OCI-LY7 (cell line): ENCODE measurements at regions not wholly inside any gene's neighbourhood (a gene's known extent, or its start where the extent isn't known, plus 50 kb on each side); places are given as distances from the start of the nearest gene placed in this dataset.
A peak's percentile ranks its signal among the peaks of the same experiment; 100 is the strongest.

Experiments used
- BruUV-seq: library from RNA; stranded (reverse); fragments of 400-500 nt; replicated peaks from 2 replicates; lab custom pipeline; 2021; lab: Mats Ljungman, UMichigan
- CTCF ChIA-PET: fragments of 300-600 bp; sonication (Branson Sonifier 250); formaldehyde crosslinking; loops from one replicate; lab custom pipeline; 2022; ENCODE audit warnings: antibody characterized with exemption; ENCODE audit not compliant: unreplicated experiment; lab: Charles Lee
- POLR2A ChIA-PET: fragments of 300-600 bp; sonication (Branson Sonifier 250); formaldehyde crosslinking; loops from one replicate; lab custom pipeline; 2022; ENCODE audit warnings: antibody characterized with exemption; lab: Charles Lee
- DNase-seq: peaks from one replicate; pipeline ENCODE4 v3.0.0-alpha.2; 2015; ENCODE audit warnings: low spot score
- H2AFZ ChIP-seq: fragments of 200-600 bp; sonication (generic), shearing (Covaris generic); 2 replicates; pipeline ENCODE4 v1.6.1; 2014; ENCODE audit warnings: mild to moderate bottlenecking, antibody characterized with exemption, low read length, moderate library complexity
- H3K27ac ChIP-seq: fragments of 200-600 bp; sonication (generic); 2 replicates; pipeline ENCODE4 v1.5.1; 2014; ENCODE audit warnings: mixed run types, low read depth, mild to moderate bottlenecking, moderate library complexity, low read length, inconsistent platforms; ENCODE audit not compliant: poor library complexity, severe bottlenecking
- H3K36me3 ChIP-seq: fragments of 200-600 bp; sonication (generic); 2 replicates; pipeline ENCODE4 v1.6.1; 2014; ENCODE audit warnings: mild to moderate bottlenecking, antibody characterized with exemption, low read length, moderate library complexity, mixed read lengths; ENCODE audit not compliant: insufficient read depth
- H3K4me1 ChIP-seq: fragments of 200-600 bp; sonication (generic); 2 replicates; pipeline ENCODE4 v1.5.1; 2014; ENCODE audit warnings: mild to moderate bottlenecking, low read length; ENCODE audit not compliant: insufficient read depth, poor library complexity, severe bottlenecking
- H3K4me2 ChIP-seq: fragments of 200-600 bp; sonication (generic); 2 replicates; pipeline ENCODE4 v1.6.1; 2014; ENCODE audit warnings: mild to moderate bottlenecking, low read length
- H3K4me3 ChIP-seq: fragments of 200-600 bp; sonication (generic); 2 replicates; pipeline ENCODE4 v1.5.1; 2014; ENCODE audit warnings: mild to moderate bottlenecking, low read depth, low read length; ENCODE audit not compliant: poor library complexity, severe bottlenecking
- H3K79me2 ChIP-seq: fragments of 200-600 bp; sonication (generic); 2 replicates; pipeline ENCODE4 v1.6.1; 2016; ENCODE audit warnings: low read depth, mild to moderate bottlenecking, low read length, moderate library complexity, mixed read lengths; ENCODE audit not compliant: insufficient read depth
- H3K9me2 ChIP-seq: fragments of 200-600 bp; sonication (generic); 2 replicates; pipeline ENCODE4 v1.6.1; 2016; ENCODE audit warnings: mild to moderate bottlenecking, low read length, mixed read lengths; ENCODE audit not compliant: insufficient read depth
- H3K9me3 ChIP-seq: fragments of 200-600 bp; sonication (generic); 2 replicates; pipeline ENCODE4 v1.6.1; 2014; ENCODE audit warnings: mild to moderate bottlenecking, mixed run types, low read length, mixed read lengths
- H4K20me1 ChIP-seq: fragments of 200-600 bp; sonication (generic); 2 replicates; pipeline ENCODE4 v1.6.1; 2014; ENCODE audit warnings: mild to moderate bottlenecking, antibody characterized with exemption, low read length, moderate library complexity, mixed read lengths; ENCODE audit not compliant: insufficient read depth
- CTCF ChIP-seq: fragments of 200-600 bp; sonication (generic); conservative IDR thresholded peaks from 2 replicates; pipeline ENCODE4 v1.5.1; 2014; ENCODE audit warnings: mild to moderate bottlenecking, antibody characterized with exemption, low read length, moderate library complexity, mixed read lengths
- EZH2phosphoT487 ChIP-seq: fragments of 200-600 bp; sonication (generic); IDR thresholded peaks from 2 replicates; pipeline ENCODE4 v1.6.1; 2018; ENCODE audit warnings: low read depth, borderline replicate concordance, mild to moderate bottlenecking, mixed run types, antibody characterized with exemption, low read length, moderate library complexity, mixed read lengths
- intact Hi-C: fragments of 100-400 bp; cut with micrococcal nuclease; formaldehyde crosslinking; loops from one replicate; pipeline ENCODE4 v1.10.0; 2022; ENCODE audit not compliant: unreplicated experiment

- TF ChIP-seq CTCF: peak; percentile 41
- no peak for TF ChIP-seq EZH2phosphoT487
- Histone ChIP-seq H2AFZ (no peak overlapping the region), H3K9me2 (no peaks in the 10 kb centered on the region), H3K36me3 (no peaks in the 10 kb centered on the region), H3K4me3 (no peak overlapping the region), H3K79me2 (no peaks in the 10 kb centered on the region), H3K27ac (no peak overlapping the region), H3K9me3 (0 out of 2 replicates have a peak, but pooled peaks cover 4% of the 10 kb centered on the region), H3K4me1 (no peaks in the 10 kb centered on the region), H4K20me1 (no peaks in the 10 kb centered on the region), H3K4me2 (no peak overlapping the region)
- ChIA-PET POLR2A (interaction anchor here (0.6 to 1.4 kb wide), 2 partner anchors 9 to 294 kb away, joined by 3 to 5 read pairs; no protein-coding TSS in a partner anchor), CTCF (no interaction called here)
- BruUV-seq: no TSS peak
- intact Hi-C loops: no loop called here
- DNase-seq: no peak
These were observed 81.9 kb downstream of the BUB3 start for GRCh38 chr10:123236126-123236525.

- Histone ChIP-seq H3K36me3 (no peaks in the 10 kb centered on the region), H2AFZ (no peak overlapping the region), H3K4me1 (peaks cover 10% of the 10 kb centered on the region), H3K4me3 (no peak overlapping the region), H3K9me2 (no peaks in the 10 kb centered on the region), H3K4me2 (no peak overlapping the region), H3K79me2 (no peaks in the 10 kb centered on the region), H4K20me1 (no peaks in the 10 kb centered on the region), H3K27ac (no peak overlapping the region), H3K9me3 (0 out of 2 replicates have a peak, but pooled peaks cover 3% of the 10 kb centered on the region)
- TF ChIP-seq EZH2phosphoT487 (no peak), CTCF (no peak)
- no TSS peak for BruUV-seq
- ChIA-PET CTCF (no interaction called here), POLR2A (no interaction called here)
- intact Hi-C loops: no loop called here
- DNase-seq: no peak
These were observed 86.0 kb downstream of the BUB3 start for GRCh38 chr10:123240250-123240649.

- Histone ChIP-seq H3K9me2 (no peaks in the 10 kb centered on the region), H3K9me3 (no peaks in the 10 kb centered on the region), H2AFZ (no peak overlapping the region; the same call in 1 of the 2 replicates), H3K4me2 (no peak overlapping the region), H3K4me1 (peaks cover 10% of the 10 kb centered on the region), H3K27ac (no peak overlapping the region), H3K36me3 (no peaks in the 10 kb centered on the region), H3K4me3 (no peak overlapping the region), H4K20me1 (no peaks in the 10 kb centered on the region), H3K79me2 (no peaks in the 10 kb centered on the region)
- no peak for DNase-seq
- no TSS peak for BruUV-seq
- intact Hi-C loops: no loop called here
- ChIA-PET POLR2A (interaction anchor here (1.2 to 1.3 kb wide), 2 partner anchors 14 to 68 kb away, joined by 3 to 4 read pairs; no protein-coding TSS in a partner anchor), CTCF (no interaction called here)
- no peak for TF ChIP-seq EZH2phosphoT487
- TF ChIP-seq CTCF: no peak
These were observed 86.6 kb downstream of the BUB3 start for GRCh38 chr10:123240776-123241175.
